ENCODE measurements at regions not wholly inside any gene's neighbourhood (a gene's known extent, or its start where the extent isn't known, plus 50 kb on each side); places are given as distances from the start of the nearest gene placed in this dataset.

DNA sequence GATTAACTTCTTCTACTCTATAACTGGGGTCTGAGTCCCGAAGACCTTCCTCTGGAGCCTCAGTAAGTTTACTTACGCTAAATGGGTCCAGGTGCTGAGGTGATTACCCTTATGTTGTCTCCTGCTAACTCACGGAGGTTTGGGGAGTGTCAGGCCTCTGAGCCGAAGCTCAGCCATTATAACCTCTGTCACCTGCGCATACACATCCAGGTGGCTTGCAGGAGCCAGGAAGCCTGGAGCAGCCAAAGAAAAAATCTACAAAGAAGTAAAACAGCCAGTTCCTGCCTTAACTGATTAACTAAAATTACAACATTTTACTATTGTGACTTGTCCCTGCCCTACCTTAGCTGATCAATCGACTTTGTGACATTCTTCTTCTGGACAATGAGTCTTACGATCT, 350.7 kb downstream of the GLRX3 start:
- DNase-seq (ENCODE audit: low read depth), result no peak

DNA sequence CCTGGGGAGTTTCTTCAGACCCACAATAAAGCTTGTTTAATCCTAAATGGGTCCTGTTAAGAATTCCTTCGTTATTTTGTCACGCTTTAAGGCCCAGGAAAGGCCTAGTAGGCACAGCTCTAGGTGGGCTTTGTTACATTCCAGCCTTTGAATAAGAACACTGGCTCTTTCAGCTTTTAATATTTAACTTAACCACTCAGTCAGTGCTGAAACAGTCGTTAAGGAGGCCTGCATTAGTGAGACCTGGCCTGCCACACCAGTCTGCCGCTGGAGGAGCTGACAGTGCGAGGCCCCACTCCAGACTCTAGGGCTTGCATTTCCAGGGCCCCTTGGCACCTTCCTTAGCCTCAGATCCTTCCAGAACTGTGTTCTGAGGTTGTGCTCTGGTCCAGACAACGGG, 351.4 kb downstream of the GLRX3 start:
- no peak for DNase-seq (ENCODE audit: low read depth)

DNA sequence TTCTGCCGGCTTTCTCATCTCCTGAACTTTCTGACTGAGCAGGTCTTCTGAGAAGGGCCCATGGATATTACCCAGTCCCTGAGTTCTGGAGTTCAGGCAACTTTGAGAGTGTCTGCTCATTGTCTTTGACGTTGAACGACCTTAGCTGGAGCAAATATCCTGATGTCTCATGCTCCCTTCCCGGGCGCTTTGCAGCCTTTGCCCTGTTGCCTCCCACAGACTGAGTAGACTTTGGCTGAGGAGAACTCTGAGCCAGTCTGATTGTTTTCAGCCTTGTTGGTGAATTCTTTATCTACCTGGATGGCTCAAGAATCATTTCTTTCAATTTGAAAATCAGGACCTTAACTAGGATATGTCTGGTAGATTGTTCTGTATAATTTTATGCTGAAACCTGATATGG, 353.7 kb downstream of the GLRX3 start:
- DNase-seq (ENCODE audit: low read depth), result no peak

DNA sequence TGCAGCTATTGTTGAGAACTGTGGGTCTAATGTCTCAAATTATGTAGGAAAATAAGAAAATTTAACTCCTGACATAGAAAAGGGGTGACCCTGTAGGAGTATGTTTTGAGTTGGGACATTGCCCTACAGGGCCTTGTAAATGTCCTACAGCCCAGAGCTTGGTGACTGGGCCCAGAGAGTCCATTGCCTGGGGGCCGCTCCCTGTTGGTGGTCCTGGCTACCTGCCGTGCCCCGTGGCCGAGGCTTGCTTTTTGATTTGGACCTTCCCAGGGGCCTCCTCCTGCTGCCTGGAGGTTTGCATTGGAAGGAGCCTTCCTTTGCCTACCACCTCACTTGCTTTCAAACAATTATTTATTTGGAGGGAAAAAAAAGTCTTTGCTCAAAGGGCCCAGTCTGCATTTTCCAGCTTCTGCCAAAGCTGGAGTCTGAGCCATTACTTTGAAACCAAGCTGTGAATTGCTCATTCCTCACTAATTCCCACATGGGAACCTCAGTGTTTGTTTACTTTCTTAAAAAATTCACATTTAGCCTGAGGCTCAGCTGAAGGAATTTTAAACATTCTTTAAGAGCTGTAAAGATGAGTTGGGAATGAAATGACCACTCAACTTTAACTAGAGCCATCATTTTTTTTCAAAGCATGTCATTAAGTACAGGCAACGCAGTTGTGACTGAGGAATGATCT, 355.0 kb downstream of the GLRX3 start:
- no peak for DNase-seq (ENCODE audit: low read depth)

DNA sequence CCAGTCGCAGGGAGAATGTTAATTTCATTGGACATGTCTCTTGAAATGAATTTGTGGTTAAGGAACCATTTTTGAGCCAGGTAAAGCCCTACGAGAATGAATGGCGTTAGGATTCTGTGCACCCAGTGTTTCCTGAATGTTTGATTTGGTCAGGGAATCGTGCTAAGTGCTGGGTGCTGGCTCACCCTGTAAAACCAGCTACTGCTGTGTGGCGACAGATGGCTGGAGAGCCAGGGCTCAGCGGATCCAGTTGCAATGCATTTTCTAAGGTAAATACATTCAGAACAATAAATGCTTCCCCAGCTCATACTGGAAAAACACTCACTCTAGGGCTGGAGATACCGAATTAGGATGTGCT, 355.5 kb downstream of the GLRX3 start:
- no peak for DNase-seq (ENCODE audit: low read depth)

DNA sequence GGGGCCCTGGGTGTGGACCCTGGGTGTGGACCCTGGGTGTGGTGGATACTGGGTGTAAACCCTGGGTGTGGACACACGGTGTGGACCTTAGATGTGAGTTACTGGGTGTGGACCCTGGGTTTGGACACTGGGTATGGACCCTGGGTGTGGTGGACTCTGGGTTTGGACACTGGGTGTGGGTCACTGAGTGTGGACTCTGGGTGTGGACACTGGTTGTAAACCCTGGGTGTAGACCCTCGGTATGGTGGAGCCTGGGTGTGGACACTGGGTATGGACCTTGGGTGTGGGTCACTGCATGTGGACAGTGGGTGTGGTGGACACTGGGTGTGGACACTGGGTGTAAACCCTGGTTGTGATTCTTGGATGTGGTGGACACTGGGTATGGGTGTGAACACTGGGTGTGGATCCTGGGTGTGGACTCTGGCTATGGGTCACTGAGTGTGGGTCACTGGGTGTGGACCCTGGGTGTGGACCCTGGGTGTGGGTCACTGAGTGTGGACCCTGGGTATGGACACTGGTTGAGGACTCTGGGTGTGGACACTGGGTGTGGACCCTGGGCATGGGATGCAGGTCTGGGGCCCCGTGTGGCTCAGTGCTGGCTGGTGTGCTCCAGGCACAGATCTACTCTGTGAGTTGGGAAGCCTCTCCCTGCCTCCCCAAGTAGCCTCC, 356.2 kb downstream of the GLRX3 start:
- no peak for DNase-seq (ENCODE audit: low read depth)

DNA sequence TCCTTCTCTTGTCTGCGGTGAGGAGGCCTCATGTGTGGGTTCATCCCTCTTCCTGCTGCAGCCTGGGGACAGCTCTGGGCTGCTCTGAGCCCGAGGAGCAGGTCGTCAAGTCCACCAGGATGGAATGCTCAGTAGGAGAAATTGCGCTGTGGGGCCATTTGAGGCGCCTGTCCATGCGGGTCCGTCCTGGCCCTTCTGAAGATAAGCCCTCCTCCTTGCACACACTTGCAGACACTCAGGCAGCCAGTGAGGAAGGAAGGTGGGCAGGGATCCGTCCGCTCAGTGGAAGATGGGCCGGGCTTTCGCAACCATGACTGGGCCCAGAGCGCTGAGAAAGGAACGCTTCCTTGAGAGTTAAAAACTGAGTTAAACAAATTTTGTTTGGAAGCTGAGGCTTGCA, 356.8 kb downstream of the GLRX3 start:
- no peak for DNase-seq (ENCODE audit: low read depth)

DNA sequence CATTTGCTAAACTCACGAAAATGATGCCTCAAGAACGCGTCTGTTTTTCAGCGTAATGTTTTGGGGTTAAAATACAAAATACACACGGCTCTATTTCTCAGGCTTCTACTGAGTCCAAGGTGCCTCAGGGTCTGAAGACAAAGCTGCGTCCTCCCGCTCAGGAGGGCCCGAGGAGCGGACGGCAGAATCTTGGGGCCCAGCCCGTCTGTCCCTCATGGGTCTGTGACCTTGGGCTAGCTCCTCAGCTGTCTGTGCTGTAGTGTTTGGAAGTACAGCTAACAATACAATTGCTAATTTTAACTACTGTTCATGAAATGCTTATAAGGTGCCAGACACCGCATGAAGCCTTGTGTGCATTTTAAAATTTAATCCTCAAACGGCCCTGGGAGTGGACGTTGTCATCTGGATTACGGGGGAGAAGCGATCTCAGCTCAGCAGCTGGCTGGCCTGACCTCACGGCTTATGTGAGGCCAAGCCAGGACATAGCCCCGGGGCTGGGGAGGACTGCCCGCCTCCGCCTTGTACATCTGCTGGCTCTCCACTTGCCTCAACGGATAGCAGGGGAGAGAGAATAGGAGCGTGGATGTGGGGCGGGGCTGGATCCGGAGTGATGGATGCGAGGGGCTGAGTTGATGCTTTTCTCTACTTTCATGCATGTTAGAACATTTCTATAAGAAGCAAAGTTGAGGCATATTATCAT, 357.4 kb downstream of the GLRX3 start:
- no peak for DNase-seq (ENCODE audit: low read depth)

DNA sequence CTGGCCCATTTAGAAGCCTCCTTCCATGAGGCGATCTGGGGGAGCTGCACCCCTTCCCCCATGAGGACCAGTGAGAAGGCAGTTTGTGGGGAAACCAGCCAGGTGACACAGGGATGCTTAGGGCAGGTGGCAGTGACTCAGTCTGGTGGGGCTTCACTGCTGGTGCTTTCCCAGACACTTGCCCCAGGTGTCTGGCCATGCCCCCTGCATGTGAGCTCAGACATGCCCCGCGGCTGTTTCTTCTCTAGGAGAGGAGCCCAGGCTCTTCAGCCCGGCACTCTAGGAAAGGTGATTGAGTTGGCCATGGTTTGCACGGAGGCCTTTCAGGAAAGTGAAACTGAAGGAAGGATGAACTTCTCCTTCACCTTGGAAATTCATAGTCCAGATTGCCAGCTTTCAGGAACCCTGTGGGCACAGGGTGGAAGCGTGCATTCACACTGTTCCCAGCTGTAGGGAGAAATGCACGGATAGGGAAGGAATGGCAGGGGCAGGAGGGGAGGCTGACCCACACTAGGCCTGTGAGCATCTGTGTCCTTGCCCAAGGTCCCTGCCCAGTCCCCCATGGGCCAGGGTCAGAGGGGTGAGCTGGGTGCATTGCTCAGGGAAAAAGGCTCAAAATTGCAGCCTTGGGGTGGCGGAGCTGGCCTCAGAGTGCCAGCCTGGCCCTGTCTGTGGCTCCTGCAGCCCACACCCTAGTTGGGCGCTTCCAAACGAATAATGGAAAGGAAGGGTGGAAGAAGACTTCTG, 359.1 kb downstream of the GLRX3 start:
- no peak for DNase-seq (ENCODE audit: low read depth)

DNA sequence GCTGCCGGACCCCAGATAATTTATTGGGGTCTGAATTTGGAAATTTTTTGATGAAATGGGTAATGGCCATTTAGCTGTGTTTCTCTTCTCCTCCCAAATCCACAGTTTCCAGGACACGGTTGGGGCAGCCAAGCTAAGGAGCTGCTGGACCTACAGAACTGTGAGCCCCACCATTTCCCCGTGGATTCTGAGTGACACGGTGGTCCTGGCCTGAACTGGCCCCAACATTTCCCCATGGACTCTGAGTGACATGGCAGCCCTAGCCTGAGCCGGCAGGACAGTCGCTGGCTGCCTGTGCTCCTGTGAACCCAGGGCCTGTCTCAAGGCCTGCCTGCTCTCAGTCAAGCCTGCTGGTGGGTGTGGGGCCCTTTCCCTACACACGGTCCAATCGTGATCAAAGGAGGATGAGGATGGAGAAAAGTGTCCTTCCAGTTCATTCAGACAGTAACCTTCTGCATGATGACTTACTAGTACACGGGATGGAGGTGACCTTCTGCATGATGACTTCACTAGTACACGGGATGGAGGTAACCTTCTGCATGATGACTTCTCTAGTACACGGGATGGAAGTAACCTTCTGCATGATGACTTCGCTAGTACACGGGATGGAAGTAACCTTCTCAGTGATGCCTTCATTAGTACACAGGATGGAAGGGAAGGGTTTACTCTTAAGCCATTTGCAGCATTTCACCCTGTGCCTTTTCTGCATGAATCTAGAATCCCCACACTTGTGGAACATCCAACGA, 359.9 kb downstream of the GLRX3 start:
- DNase-seq (ENCODE audit: low read depth), result no peak

DNA sequence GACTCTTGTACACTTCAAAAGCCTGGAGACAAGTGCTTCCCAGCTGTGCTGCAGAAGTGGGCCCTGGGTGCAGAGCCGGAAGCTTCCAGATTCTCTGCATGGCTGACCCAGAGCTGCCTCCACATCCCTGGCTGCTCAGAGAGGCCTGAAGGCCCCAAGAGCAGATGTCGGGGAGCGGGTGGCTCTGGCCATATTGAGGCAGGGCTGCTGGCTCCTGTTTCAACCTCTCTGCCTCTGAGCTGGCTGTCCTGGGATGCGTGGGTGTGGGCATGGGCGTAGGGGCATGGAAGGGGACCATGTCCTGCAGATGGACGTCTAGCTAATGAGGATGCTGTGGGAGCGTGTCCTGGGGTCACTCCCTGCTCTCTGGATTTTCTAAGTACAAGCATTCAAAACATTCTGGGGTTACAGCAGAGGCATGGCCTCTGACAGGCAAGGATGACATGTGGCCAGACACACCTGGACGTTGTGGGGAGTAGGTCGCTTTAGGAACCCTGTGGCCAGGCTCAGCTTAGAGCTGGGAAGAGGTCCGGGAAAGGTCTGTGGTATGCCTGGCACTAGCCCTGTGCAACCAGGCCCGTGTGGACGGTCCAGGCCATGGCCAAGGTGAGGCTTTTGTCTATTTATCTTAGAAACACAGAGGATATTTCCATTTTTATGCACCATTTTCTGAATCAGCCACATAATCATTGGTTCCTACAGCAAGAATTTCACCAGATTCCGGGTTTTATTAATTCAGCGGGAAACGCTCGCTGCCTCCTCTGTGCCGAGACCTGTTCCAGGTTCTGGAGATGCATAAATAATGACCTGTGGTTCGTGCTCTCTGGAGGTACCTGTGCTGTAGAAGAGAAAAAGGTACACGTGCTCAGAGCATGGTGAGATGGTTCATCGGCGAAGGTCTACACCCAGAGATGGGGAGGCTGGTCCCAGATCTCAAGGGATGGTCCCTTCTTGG, 361.1 kb downstream of the GLRX3 start:
- DNase-seq (ENCODE audit: low read depth), result no peak

DNA sequence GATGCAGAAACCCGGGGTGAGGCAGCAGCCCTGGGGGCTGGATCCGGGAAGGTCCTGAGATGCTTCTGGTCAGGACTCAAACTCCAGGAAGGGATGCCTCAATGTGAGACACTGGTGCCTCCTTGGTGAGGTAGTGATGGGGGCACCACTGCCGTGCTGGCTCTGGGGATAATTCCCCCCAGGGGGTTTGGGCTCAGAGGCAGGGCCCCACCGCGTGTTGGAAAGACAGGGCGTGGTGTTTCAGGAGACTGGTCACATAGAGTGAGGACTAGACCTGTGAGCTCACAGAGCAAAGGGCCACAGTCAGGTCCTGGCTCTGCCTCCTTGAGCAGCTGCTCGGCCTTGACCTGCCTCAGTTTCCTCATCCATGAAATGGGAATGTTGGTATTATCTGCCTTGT, 361.9 kb downstream of the GLRX3 start:
- no peak for DNase-seq (ENCODE audit: low read depth)

DNA sequence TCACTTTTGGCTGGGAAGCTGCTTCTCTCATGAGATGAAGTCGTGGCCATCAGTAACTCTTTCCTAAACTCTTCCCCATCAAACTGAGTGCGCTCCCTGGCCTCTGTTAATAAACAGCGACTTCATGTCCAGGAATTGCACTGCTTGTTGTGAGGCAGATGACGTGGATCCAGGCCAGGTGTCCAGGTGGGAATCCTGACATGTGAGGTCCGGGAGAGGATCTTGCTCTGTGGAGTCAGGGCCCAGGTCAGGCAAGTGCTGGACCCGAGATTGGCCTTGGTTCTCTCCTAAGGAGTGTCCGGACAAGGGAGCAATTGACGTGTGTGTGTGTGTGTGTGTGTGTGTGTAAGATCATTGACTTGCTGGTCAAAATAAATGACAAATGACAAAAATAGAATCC, 362.7 kb downstream of the GLRX3 start:
- DNase-seq (ENCODE audit: low read depth), result no peak

DNA sequence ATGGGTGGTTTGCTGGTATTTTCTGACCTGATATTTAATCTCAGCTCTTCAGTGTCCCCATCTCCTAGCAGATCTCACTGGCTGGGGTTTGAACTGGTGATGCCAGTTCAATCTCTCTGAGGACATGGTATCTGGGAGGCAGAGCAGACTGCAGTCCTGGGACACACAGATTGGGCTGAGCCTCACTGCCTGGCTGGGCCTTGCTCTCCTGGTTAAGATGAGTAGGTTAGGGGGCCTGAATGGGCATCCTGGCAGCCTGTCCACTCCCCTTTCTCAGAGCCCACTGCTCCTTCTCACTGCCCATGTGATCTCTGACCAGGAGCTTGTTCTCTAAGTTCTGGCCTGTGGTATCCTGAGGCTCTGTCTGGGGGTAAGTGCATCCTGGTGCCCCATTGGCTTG, 363.4 kb downstream of the GLRX3 start:
- DNase-seq (ENCODE audit: low read depth), result no peak

DNA sequence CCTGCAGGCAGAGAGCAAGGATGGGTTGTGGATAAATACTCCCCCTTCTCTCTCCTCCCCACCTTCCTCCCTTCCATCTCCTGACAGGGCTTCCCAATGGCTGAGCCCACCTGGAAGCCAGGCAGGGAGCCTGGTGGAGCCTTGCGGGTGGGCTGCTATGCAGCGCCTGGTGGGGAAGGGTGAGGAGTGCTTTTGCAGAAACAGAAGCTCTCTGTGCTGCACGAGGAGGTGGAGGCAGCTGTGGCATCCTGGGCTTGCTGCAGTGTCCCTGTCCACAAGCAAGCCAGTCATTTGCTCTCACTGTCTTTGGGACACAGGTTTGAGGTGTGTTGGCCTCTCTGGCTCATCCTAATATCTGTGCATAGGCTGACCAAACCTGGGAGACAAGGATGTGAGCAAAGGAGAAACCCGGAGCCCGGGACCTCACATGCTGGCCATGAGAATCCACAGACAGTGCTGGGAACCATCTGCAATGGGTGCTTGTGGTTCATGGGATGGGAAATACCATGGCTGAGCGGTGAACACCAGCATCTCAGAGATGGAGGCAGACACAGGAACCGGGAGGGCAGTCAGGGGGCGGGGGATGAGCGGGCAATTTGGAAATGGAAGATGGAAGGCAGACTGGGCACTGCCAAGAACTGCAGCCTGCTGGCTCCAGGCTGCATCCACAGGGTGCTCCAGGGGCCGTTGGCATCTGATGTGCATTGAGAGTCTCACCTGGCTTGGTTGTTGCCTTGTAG, 364.2 kb downstream of the GLRX3 start:
- no peak for DNase-seq (ENCODE audit: low read depth)

DNA sequence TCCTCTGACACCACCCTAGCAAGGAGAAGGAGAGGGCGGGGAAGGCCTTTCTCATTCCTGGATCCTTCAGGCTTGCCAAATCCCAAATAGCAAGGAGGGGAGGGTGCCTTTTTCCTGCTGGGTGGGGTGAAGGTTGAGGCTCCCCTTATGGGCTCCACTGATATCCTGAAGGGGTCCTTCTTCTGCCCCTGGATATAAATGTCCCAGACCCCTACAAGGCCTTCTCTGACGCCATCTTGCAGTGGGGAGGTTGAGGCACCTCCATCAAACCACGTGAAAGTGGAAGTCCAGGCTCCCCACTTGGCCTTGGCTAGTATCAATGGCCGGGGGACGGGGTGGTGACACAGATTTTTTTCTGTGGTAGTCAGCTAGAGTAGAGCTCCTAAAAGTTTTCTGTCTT, 371.3 kb downstream of the GLRX3 start:
- no peak for DNase-seq (ENCODE audit: low read depth)

DNA sequence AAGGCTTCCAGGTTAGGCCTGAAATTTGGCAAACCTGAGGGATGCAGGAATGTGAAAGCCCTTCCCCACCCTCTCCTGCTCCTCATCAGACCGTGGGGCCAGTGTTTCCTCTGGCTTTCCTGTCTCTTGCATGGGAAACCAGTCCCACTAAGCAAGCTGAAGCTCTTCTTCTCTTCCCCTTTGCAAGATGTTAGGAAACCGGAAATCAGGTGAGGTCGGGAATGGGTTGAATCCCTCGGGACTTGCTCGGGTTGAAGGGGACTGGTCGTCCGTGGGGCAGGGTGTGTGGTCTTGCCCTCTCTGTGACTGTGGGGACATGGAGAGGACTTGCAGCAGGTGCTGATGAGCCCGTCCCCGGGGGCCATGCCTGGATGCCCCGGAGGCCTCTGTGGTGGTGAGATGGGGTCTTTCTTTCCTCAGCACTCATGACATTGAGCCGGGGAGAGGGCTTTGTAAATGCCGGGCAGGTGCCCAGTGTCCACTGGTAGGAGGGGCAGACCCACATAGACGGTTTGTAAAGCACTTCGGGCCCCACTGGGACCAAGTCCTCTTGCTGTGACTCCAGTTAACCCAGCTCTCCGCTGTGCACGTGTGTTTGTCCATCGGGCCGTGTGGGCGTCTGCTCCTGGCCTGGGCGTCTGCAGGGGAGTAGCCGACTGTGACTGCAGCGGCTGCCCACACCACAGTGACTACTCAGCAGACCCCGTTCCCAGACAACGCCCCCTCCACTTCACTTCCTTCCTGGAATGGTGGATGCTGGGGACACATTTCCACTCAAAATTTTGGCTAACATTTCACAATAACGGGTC, 373.9 kb downstream of the GLRX3 start:
- DNase-seq (ENCODE audit: low read depth), result no peak

DNA sequence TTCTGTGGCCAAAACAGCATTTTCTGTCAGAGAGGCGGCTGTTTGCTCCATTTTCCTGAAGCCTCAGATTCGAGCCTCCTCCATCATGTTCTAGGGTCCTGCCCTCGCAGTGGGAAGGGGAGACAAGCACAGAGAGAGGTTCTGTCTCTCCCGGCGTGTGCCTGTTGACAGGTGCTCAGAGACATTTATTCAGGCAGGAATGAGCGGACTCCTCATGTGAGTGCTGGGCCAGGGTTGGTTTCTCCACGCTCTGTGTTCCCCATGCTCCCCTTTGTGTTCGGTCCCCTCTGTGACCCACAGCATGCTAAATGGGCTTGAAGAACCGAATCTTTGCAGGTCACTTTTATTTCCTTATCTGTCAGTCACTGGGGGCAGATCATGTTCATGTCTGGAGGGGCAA, 374.6 kb downstream of the GLRX3 start:
- DNase-seq (ENCODE audit: low read depth), result no peak

DNA sequence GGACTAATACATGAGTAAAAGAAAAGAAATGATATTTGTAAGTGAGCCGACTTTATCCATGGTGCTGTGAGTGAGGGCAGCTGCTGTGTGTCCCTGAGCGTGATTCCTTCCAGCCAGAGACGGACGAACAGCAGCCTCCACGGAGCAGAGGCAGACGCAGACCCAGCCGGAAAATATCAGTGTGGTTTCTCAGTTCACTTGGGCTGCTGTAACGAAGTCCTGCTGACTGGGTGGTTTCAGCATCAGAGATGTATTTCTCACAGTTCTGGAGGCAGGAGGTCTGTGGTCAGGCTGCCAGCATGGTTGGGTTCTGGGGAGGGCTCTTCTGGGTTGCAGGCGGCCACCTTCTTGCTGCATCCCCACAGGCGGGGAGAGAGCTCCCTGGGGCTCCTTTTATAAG, 375.6 kb downstream of the GLRX3 start:
- no peak for DNase-seq (ENCODE audit: low read depth)
